Activated effector memory CD4-positive, alpha-beta T cell treated with Interleukin-2 at 50 U/mL for 16 hours (primary cell): ENCODE measurements at regions not wholly inside any gene's neighbourhood (a gene's known extent, or its start where the extent isn't known, plus 50 kb on each side); places are given as distances from the start of the nearest gene placed in this dataset.
"Not testable (repeated sequence)": the region's sequence is repeated elsewhere in the genome, so short reads cannot be mapped to it uniquely, and the experiment has no call there.

ENCODE experiments used
- DNase-seq: peaks from one replicate; pipeline ENCODE4 v3.0.0-alpha.2; 2020

DNA sequence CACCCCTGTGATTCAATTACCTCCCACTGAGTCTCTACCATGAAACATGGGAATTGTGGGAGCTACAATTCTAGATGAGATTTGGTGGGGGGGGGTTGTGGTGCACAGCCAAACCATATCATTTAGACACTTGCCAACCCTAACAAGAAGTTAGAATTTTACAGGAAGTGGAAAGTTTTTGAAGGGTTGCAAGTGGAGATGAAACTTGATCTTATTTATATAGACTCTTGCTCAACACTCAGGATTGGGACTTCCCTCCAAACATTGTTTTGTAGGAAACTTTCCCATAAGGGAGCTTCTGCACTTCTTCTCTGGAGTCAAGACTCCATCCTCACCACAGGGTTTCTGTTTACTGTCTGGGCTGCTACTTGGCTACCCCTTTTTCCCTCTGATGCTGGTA lies 266.7 kb upstream of the CDH11 start:
- no peak for DNase-seq

DNA sequence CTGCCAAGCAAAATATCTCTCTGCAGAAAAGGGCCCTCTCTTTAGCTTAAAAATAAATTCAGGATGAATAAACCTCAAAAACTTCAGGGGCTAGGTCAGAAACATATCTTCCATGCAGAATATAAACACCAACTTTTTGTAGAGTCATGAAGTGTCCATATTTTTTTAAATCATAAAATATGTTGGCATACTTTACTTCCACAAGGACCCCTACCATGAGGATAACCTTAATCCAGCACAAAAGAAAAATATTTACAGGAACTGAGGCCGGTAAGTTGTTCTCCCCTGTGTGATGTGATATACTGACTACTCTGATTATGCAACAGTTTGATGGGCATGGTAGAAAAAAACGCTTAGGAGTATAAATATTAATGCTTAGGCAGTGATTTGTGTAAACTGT lies 264.8 kb upstream of the CDH11 start:
- DNase-seq = no peak

DNA sequence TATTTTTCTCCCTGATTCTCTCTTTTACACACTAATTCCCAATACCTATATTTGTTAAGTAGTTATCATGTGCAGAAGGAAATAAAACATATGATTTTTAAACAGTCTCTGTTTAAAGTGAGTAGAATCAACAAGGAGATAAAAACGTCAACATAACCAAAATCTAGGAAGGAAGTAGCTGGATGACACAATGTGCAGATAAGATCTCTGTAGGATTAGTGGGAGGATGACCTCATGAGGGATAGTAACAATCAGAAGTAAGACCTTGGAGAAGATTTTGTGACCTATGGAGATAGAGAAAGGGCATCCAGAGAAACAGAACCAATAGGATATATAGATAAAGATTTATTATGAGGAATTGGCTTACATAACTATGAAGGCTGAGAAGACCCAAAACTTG lies 262.6 kb upstream of the CDH11 start:
- no peak for DNase-seq

DNA sequence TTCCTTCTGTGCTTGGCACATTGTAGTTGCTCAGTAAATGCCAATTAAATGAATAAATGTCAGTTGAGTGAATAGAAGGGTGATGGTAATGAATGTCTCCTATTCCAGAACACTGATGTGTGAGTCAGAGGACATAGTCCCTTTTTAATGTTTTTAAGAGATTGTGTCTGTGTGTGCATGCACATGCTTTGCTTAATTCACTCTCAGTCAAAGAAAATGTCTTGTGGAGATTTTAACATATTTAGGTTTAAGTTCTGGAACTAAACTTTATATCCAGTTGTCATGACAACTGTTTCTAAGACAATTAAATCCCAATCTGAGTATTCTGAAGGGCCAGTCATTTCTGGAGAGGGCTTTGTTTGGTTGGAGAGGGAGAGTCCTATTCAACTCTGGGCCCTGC lies 255.3 kb upstream of the CDH11 start:
- DNase-seq = no peak

DNA sequence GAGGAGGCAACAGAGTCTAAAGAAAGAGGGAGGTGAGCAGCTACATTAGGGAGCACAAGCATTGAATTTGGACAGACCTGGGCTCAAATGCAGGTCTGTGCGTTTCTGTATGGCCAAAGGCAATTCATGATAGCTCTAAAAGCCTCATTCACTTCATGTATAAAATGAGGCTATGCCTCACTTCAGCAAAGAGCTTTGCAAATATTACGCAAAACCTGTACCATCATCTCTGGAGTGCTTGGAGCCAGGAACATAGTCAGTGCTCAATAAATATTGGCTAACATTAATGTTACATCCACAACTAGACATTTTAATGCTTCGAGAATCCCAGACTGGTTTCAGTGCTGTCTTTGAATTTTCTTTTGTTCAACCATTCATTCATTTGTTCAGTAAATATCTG lies 254.7 kb upstream of the CDH11 start:
- no peak for DNase-seq

DNA sequence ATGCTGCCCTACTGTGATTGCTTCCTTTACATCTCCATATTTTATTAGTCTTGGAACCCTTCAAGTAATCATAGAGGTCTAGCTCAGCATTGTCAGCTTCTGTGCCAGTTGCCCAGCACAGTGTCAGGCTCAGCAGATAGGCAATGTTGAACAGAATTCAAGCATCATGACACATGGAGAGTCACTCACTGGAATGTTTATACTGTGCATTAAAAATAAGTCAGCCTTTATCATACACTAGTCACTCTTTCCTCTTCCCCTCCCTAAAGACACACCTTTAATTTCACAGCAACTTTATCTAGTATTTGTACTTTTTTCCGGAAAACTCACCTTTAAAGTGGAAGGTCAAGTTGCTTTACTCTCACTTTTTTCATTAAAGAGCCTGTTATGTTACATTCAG lies 253.8 kb upstream of the CDH11 start:
- DNase-seq = no peak

DNA sequence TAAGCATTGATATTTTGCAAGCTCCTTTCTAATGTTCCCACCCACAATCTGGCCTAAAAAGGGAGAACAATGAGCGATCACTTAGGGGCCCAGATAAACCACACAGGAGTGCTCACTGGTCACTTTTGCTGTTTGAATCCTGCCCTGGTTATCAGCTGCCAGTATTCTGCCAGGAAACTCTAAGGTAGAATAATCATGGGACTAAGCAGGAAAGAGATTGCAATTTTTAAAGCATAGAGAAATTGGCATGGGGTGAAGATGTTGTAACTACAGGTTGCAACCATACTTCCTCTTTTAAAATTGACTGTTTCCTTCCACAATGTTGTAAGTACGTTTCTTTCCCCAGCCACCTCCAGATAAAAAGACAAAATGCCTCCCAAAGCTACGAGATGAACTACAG lies 251.2 kb upstream of the CDH11 start:
- no peak for DNase-seq

DNA sequence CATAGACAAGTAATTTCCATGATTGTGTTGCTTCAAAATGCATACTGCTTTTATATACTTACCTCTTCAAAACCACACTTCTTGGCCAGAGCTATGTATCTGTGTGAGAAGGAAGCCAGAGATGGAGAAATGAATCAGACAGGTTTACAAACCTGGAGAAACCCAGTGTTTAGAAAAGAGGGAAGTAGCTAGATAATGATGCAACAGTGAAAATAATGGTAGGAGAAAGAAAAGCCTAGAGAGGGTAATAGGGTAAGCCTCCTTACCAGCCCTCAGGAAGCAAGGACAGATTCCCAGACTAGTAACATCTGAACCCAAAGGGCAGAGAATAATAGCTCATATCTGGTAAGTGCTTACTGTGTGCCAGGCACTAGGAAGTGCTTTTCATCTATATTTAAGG lies 250.3 kb upstream of the CDH11 start:
- no peak for DNase-seq

DNA sequence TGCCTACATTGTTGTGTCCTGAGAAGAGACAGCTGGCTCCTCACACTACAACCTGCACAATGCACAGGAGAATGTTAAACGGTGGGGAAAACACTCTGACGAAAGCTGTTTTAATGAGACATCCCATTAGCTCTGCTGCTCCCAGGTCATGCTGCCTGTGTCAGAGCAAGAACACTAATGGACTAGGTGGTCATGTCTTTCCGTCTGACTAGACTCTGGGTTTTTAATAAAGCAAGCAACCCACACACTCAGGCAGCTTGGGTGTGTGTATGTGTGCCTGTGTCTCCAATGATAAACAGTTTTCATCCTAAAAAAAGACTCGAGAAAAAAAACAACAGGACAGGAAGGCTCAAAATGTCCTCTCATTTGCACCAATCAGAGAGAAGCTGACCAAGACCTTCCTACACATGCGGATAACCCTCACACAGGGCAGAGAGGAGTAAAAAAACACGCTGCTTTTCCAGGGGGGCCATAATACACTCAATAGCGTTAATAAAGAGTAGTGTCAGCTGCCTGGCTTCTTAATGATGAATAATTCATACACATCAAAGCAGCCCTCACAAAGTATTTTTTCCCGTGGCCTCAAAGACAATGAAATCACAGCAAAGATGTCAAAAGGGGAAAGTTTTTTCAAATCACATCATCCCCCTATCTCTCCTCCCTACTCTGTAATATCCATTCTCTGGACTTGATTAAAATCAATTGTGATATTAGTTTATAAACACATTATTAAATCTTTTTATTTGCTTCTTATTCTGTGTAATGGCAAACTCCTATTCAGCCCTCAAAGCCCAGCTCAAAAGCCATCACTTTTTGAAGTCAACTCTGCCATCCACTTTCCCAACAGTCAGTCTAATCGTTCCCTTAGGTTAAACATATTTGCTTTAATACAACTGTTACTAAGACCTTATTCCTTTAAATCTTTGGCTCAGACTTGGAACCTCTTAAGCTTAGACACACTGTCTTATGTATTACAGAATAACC lies 244.2 kb upstream of the CDH11 start:
- DNase-seq = no peak

DNA sequence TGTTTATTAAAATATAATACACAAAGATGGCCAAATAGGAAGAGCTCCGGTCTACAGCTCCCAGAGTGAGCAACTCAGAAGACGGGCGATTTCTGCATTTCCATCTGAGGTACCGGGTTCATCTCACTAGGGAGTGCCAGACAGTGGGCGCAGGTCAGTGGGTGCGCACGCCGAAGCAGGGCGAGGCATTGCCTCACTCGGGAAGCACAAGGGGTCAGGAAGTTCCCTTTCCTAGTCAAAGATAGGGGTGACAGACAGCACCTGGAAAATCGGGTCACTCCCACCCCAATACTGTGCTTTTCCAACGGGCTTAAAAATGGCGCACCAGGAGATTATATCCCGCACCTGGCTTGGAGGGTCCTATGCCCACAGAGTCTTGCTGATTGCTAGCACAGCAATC lies 234.9 kb upstream of the CDH11 start:
- DNase-seq = not testable (repeated sequence)

DNA sequence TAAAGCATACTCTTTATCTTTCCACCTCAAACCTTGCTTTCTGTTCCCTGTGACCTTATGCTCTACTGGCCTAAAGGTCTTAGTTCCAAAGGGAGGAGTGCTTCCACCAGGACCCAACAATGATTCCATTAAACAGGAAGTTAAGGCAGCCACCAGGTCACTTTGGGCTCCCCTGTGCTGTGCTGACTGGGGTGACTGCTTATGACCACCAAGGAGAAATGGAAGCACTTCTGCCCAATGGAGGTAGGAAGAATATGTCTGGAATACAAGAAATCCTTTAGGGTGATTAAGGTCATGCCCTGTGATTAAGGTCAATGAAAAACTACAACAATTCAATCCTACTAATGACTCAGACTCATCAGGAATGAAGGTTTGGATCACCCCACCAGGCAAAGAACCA lies 233.8 kb upstream of the CDH11 start:
- DNase-seq = no peak

DNA sequence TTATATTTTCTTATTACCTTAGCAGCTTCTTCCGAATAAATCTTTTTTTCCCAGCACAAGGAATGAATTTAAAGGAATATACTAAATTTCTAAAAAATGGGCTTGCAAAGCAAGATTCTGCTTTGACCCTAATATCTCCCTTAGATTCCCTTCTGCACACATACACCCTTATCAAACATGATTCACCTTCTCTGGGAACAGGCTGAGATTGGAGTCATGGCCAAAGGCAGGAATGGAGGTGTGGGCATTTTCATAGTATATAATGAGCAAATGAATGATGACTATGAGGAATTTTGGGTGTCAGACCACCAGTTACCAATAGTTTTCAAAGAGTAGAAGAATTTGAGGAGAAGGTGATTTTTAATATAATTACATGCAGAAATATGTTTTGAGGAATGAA lies 231.3 kb upstream of the CDH11 start:
- no peak for DNase-seq

DNA sequence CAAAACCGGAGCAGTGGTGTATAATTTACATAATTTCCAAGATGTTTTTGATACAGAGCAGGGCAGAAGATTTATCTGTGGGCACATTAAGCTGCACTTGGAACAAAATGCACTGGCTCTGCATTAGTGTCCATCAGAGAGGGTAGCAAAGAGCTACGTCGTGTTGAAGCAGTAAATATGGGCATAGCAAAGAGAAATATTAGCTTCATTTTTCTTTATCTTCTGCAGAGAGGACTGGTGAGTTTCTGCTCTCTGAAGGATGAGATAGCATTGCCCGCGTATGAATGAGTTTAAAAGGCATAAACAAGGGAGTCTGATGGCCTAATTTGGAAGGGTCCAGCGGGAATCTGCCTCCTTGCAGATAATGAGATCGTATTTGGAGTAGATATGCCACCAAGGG lies 227.8 kb upstream of the CDH11 start:
- DNase-seq = no peak

DNA sequence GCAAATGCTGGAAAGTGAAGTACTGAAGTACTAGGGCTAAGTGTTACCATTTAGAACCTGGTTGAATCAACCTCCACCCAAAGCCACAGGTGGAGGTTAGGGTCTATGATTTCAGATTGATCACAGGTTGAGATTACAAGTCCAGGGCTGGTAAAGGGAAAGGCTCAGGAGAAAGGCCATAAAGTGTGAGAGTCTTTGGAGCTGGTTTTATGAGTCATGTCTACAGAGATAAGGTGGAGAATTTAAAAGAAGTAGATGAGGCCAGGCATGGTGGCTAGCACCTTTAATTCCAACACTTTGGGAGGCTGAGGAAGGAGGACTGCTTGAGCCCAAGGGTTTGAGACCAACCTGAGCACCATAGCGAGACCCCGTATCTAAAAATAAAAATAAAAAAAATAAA lies 221.7 kb upstream of the CDH11 start:
- no peak for DNase-seq

DNA sequence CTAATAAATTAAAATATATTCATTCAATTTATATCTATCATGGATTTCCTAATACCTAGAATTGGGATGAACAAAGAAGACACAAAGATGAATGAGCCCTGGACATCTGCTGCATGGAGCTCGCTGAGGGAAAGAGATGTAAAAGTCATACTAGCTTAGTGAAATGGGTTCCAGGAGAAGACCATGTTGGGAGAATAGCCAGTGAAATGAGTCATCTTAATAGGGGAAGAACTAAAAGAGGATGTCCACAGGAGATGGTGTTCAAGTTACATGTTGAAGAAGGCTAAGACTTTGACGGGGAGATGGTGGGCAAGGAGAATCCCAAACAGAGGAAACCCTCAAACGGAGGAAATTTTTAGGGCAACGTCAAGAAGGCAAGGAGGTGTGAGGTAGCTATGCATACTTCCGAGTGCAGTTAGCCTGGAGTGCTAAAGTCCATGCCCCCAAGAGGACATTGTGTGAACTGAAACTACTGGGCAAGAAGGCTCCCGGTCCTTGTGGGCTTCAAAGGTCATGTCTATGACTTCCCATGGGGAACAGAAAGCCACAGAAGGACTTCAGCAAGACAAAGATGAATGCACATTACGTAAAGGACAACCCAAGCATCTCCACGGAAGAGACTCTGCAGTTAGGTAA lies 220.5 kb upstream of the CDH11 start:
- DNase-seq = no peak

DNA sequence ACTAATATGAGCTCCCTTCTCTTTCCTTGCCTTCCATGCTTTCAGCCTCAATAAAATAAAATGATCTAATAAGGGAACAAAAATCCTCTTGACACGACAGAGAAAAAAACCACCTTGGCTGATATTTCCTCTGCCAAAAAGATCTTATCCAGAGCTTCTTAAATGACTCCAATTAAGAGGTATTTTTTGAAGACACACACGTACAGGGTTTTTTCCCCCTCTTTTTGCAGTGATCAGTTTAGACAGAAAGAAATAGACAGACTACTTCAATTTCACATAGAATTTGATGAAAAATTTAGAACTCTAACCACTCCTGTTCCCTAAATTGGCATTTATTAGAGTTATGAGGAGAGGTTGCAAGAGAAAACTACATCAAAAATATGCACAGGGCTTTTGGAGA lies 217.2 kb upstream of the CDH11 start:
- no peak for DNase-seq

DNA sequence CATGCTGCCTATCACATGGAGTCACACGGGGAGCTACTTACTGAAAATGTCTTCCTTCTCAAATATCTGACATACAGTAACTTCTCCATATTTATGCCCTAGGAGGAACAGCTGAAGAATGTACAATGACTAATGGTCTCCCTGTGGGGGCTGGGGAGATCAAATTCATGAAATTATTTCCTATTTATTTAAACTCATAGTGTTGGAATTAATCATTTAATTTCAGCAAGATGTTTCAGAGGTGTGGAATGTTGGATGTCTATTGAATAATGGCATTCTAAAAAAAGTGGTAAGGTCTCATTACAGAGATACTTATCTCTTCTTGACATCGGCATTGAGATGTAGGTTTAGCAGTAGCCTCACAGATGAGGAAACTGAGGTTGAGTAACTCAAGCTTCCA lies 214.3 kb upstream of the CDH11 start:
- DNase-seq = no peak

DNA sequence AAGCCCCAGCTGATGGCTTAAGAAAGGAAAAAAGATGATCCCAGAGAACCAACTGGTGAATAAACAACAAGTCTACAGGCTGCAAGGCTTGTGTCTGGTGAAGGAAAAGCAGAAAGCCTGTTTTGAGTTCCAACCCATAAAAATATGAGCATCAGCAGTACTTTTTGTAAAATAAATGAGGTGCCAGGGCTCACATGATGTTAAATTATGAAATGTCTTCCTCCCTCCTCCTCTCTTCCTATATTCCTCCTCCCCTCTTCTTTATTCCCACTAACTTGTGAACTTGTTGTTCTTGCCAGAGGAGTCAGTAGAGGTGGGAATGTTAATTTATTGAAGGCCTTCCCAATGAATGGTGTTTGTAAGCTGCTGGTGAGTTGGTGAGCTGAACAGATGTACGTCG lies 212.2 kb upstream of the CDH11 start:
- no peak for DNase-seq

DNA sequence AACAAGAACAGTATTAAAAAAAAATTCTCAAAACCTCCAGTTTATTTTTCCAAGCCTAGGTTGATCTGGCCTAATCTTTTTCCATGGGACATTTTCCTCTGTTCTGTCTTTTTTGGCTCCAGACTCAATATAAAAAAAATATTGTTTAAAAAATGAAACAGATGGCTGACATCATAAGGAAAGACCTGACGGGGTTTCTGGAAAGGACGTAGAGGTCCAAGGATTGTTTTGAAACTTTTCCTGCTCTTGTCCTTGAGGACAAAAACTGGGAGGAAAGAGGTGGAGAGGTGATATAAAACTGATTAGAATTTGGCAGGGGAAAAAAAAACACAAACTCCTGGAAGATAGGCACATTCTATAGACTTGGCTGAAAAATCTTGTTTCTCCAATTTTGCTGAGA lies 211.4 kb upstream of the CDH11 start:
- DNase-seq = no peak

DNA sequence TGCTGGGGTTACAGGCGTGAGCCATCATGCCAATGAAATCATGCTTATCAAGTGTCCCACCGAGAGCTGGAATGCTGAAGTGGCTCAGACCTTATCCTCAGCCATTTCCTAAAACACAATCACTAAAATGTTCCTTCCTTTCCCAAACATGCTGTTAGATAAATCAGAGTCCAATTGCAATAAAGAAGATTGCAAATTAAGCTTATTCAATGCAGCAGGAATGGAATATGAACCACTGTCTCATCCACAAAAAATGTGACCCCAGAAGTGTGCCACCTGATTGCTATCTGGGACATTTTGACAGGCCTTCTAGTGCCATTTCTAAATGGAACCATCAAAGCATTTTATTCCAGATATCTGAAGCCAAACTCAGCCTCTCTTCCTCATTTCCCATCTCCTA lies 205.5 kb upstream of the CDH11 start:
- no peak for DNase-seq

DNA sequence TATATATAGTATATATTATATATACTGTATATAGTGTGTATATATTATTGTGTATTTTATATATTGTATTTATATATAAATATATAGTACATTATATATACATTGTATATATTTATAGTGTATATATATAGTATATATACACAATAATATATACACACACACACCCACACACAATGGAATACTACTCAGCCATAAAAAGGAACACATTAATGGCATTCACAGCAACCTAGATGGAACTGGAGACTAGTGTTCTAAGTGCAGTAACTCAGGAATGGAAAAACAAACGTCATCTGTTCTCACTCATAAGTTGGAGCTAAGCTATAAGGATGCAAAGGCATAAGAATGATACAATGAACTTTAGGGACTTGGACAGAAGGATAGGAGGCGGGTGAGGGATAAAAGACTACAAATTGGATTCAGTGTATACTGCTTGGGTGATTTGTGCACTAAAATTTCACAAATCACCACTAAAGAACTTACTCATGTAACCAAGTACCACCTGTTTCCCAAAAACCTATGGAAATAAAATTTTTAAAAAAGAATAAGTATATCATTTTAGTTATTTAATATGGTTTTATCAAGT lies 201.9 kb upstream of the CDH11 start:
- DNase-seq = no peak

DNA sequence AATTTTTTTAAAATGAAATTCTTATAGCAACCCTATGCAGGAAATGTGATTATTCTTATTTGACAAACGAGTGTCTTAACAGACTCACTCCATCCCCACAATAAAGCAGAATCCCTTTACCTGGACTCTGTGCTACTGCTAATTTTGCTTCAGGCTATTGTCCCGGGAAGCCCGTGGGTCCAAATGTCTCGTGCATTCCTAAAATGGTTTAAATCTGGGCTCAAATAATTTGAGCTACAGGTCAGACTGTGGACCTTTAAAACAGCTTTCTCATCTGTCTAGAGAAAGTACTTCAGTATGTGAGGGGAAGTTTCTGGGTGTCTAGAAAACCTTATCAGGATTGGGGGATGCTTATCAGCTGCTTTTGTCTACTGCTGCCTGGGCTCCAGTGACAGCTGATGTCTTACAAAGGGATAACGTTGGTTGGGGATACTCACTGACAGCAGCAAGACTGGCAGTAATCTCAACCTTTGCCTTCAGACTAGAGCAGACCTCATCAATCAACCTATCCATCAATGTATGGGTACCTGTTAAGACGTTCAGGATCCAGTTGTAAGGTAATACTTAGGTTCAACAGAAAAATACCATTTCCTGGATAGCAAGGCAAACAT lies 197.9 kb upstream of the CDH11 start:
- DNase-seq = no peak

DNA sequence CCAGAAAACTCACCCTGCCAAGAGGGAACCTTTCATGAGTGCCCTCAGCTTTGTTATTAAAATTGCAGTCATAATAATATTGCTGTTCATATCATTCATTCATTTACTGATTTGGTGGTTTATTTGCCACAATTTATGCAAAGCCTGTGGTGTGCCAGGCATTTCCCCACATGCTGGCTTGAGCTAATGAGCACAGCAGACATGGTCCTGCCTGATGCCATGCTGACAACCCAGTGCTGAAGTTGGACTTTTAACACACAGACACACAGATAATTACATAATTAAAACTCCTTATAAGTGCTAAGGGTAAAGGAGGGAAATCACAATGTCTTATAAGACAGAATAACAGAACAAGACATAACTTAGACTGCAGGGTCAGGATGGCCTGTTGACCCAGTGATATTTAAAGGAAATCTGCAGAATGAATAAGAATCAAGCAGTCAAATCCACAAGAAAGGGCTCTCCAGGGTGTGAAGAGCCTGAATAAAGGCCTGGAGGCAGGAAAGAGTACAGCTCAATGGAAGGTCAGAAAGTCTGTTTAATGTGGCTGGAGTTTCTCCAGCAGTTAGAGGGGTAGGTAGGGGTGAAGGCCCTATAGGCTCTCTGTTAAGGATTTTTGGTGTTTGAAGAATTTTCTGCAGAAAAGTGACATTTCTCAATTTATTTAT lies 196.9 kb upstream of the CDH11 start:
- no peak for DNase-seq
